ENCODE measurements at regions not wholly inside any gene's neighbourhood (a gene's known extent, or its start where the extent isn't known, plus 50 kb on each side); places are given as distances from the start of the nearest gene placed in this dataset.

GRCh38 chr3:31013843-31014242 lies 119.4 kb upstream of the GADL1 start:
- H3K36me3 Mint-ChIP-seq: no peaks in the 10 kb centered on the region
- H3K9me3 Mint-ChIP-seq: peaks cover 6% of the 10 kb centered on the region
- H3K27ac Mint-ChIP-seq: no peak overlapping the region
- DNase-seq (ENCODE audit: low spot score in 2 of 2, unreplicated experiment in 2 of 2): no peak
- TF ChIP-seq CTCF (IDR thresholded peaks at IDR 0.05; ENCODE audit: unreplicated experiment): no peak
- peaks cover 3% of the 10 kb centered on the region for H3K4me1 Mint-ChIP-seq
- no peak overlapping the region for H3K4me3 Mint-ChIP-seq
- no peaks in the 10 kb centered on the region for H3K27me3 Mint-ChIP-seq (ENCODE audit: low read depth)

GRCh38 chr3:31014317-31015040 lies 120.0 kb upstream of the GADL1 start:
- DNase-seq (ENCODE audit: low spot score in 2 of 2, unreplicated experiment in 2 of 2): no peak
- no peak for TF ChIP-seq CTCF (IDR thresholded peaks at IDR 0.05; ENCODE audit: unreplicated experiment)
- Mint-ChIP-seq H3K4me1 (no peaks in the 10 kb centered on the region), H3K36me3 (no peaks in the 10 kb centered on the region), H3K4me3 (no peak overlapping the region), H3K9me3 (peaks cover 6% of the 10 kb centered on the region), H3K27me3 (ENCODE audit: low read depth) (no peaks in the 10 kb centered on the region), H3K27ac (no peak overlapping the region)

- Mint-ChIP-seq H3K36me3 (no peaks in the 10 kb centered on the region), H3K4me3 (no peak overlapping the region), H3K4me1 (no peaks in the 10 kb centered on the region), H3K27ac (no peak overlapping the region), H3K9me3 (peaks cover 11% of the 10 kb centered on the region), H3K27me3 (ENCODE audit: low read depth) (no peaks in the 10 kb centered on the region)
- no peak for DNase-seq (ENCODE audit: low spot score in 2 of 2, unreplicated experiment in 2 of 2)
- no peak for TF ChIP-seq CTCF (IDR thresholded peaks at IDR 0.05; ENCODE audit: unreplicated experiment)
Measured at GRCh38 chr3:31016196-31016595, 121.7 kb upstream of the GADL1 start.

GRCh38 chr3:31022716-31023115 lies 128.3 kb upstream of the GADL1 start:
- no peak for TF ChIP-seq CTCF (IDR thresholded peaks at IDR 0.05; ENCODE audit: unreplicated experiment)
- Mint-ChIP-seq H3K27me3 (ENCODE audit: low read depth) (no peaks in the 10 kb centered on the region), H3K4me1 (no peaks in the 10 kb centered on the region), H3K27ac (no peak overlapping the region), H3K9me3 (peaks cover 15% of the 10 kb centered on the region), H3K4me3 (no peak overlapping the region), H3K36me3 (peaks cover 3% of the 10 kb centered on the region)
- no peak for DNase-seq (ENCODE audit: low spot score in 2 of 2, unreplicated experiment in 2 of 2)

GRCh38 chr3:31025541-31025940 lies 131.1 kb upstream of the GADL1 start:
- Mint-ChIP-seq H3K36me3 (peaks cover 8% of the 10 kb centered on the region), H3K4me3 (no peak overlapping the region), H3K27ac (no peak overlapping the region), H3K27me3 (ENCODE audit: low read depth) (no peaks in the 10 kb centered on the region), H3K9me3 (peaks cover 18% of the 10 kb centered on the region), H3K4me1 (peaks cover 8% of the 10 kb centered on the region)
- no peak for DNase-seq (ENCODE audit: low spot score in 2 of 2, unreplicated experiment in 2 of 2)
- TF ChIP-seq CTCF (IDR thresholded peaks at IDR 0.05; ENCODE audit: unreplicated experiment): no peak
